CD4-positive, alpha-beta T cell treated with Interleukin-1 beta for 1 hour (primary cell): ENCODE measurements at regions not wholly inside any gene's neighbourhood (a gene's known extent, or its start where the extent isn't known, plus 50 kb on each side); places are given as distances from the start of the nearest gene placed in this dataset.
"Not testable (repeated sequence)": the region's sequence is repeated elsewhere in the genome, so short reads cannot be mapped to it uniquely, and the experiment has no call there.

Experiments used
- DNase-seq, 2 donors: peaks; one replicate each; pipeline ENCODE4 v3.0.0-alpha.2; 2020 to 2022

GRCh38 chr10:87300163-87300562 lies 57.4 kb upstream of the NUTM2D start:
- not testable (repeated sequence) for DNase-seq

- DNase-seq = peak; percentile 25 to 38
Measured at GRCh38 chr10:87301466-87302115, 56.0 kb upstream of the NUTM2D start.

GRCh38 chr10:87302132-87302531 lies 55.4 kb upstream of the NUTM2D start:
- DNase-seq = not testable (repeated sequence)

- not testable (repeated sequence) for DNase-seq
Measured at GRCh38 chr10:87303707-87304106, 53.8 kb upstream of the NUTM2D start.

GRCh38 chr10:87306681-87307080 lies 50.9 kb upstream of the NUTM2D start:
- DNase-seq = not testable (repeated sequence)
